ENCODE measurements at regions not wholly inside any gene's neighbourhood (a gene's known extent, or its start where the extent isn't known, plus 50 kb on each side); places are given as distances from the start of the nearest gene placed in this dataset.

GRCh38 chr1:163885510-163885909 lies 563.8 kb downstream of the NUF2 start:
- TF ChIP-seq CTCF (IDR thresholded peaks at IDR 0.05) (no peak), POLR2A (IDR thresholded peaks at IDR 0.05) (no peak)

Data from Peyer's patch (tissue), 4 donors.